Skin epidermis (tissue), 12 donors: ENCODE measurements at regions not wholly inside any gene's neighbourhood (a gene's known extent, or its start where the extent isn't known, plus 50 kb on each side); places are given as distances from the start of the nearest gene placed in this dataset.

Source experiments
- H3K27ac ChIP-seq, 21 experiments: fragments of 200-600 bp; sonication (generic) in 11 of 21; one replicate each; pipeline ENCODE4 v1.5.0; 2020; ENCODE audit warnings: mild to moderate bottlenecking in 3 of 21, inconsistent platforms in 2 of 21, moderate library complexity in 2 of 21
- H3K4me3 ChIP-seq, 7 experiments: fragments of 200-600 bp; sonication (generic) in 2 of 7; one replicate each; pipeline ENCODE4 v1.5.0; 2020; ENCODE audit warnings: inconsistent platforms in 2 of 7, mild to moderate bottlenecking in 2 of 7, moderate library complexity in 1 of 7

DNA sequence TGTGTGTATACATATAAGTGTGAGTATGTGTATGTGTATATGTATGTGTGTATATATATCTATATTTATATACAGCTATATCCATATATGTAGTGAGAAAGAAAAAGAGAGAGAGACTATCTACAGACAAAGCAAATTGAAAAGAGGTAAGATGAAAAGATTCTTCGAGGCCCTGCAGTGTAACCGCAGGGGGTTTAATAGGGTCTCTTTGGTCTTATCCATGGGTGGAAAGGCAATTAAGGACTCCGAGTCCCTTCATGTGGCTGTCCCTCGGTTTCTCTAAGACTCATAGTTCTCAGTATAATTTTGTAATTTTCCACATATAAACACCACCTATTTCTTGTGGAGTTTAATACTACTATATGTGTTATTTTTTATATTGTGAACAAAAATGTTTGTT is 50.6 kb upstream of the JAZF1 start:
- H3K27ac ChIP-seq, result no peak overlapping the region
- no peak overlapping the region for H3K4me3 ChIP-seq

DNA sequence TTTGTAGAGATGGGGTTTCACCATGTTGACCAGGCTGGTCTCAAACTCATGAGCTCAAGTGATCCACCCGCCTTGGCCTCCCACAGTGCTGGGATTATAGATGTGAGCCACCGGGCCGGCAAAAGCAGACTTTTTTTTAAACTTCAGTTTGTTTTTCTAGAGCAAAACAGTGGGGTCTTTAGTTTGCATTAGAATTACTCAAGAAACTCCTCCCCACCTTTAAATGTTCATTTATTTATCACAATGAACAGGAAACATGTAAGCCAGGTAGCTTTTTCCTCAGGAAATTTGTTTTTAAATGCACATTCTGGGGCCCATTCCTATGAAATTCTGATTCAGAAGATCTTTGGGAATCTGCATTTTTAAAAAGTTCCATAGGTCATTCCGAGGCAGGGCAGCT is 56.0 kb upstream of the JAZF1 start:
- no peak overlapping the region for H3K4me3 ChIP-seq
- H3K27ac ChIP-seq, result no peak overlapping the region

DNA sequence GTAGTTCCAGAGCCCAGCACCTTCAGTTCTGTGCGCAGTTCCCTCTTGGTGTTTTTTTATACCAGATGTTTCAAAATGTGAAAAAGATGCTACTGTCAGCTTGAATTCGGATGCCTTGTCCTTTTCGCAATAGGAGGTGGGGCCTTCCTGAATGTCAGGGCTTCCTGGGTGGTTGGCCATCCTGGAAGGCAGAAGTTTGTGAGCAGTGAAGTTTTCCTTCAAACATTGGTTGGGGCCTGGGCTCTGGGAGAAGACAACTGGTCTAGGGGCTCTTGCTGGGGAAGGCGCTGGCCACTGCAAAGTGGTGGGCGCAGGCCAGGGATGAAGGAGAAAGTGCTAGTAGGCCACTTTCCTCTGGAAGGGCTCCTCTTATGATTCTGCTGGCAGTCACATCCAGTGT is 56.8 kb upstream of the JAZF1 start:
- H3K4me3 ChIP-seq, result no peak overlapping the region
- no peak overlapping the region for H3K27ac ChIP-seq

DNA sequence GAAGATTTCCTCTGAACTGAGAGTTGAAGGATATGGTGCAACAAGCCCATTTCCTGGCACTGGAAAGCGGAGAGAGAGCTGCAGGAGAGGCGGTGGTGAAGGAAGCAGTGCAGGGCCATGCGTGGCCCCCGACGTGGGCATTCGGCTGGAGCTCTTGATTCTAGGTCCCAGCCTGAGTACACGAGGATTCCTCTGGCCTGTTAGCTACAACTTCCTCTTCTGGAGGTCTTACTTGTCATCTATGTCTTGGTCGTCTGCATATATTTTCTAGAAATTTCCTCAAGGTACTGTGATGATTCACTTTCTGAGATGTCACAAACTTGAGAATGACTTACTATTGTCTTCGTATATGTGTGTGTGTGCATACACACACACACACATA is 59.2 kb upstream of the JAZF1 start:
- H3K27ac ChIP-seq, result no peak overlapping the region

DNA sequence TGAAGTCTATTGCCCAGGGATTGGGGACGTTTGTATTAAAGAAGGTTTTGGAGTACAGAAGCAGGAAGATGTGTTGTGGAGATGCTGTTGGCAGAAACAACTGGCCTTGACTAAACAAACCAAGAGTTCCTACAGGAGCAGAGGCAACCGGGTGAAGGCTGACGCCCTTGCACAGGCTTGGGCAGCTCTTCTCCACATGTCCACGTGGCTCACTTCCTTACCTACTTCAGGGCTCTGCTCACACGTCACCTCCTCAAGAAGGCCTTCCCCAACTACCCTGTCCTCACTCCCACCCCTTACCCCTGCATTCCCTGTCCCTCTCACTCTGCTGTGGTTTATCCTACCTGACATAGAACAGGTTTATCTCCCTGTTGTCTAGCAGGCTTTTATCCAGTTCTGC is 59.9 kb upstream of the JAZF1 start:
- H3K4me3 ChIP-seq, result no peak overlapping the region
- H3K27ac ChIP-seq, result no peak overlapping the region

More for the DNA sequence above, 59.2 kb upstream of the JAZF1 start:
- no peak overlapping the region for H3K4me3 ChIP-seq

DNA sequence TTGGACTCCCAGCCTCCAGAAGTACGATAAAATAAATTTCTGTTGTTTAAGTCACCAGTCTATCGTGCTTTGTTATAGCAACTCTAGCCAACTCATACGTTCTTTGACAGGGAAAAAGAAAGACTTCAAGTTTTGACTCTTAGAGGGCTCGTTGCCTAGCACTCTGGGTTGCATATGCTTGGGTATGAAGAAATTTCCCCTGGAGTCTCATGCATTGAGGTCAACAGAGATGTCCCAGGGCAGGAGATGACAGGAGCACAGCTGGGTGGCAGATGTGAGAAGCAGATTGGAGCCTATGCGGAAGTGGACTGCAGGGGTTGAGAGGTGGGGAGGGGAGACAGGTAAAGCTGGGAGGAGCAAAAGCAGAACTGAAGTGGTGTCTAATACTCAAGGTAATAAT is 63.3 kb upstream of the JAZF1 start:
- Histone ChIP-seq H3K27ac (no peak overlapping the region), H3K4me3 (no peak overlapping the region)

DNA sequence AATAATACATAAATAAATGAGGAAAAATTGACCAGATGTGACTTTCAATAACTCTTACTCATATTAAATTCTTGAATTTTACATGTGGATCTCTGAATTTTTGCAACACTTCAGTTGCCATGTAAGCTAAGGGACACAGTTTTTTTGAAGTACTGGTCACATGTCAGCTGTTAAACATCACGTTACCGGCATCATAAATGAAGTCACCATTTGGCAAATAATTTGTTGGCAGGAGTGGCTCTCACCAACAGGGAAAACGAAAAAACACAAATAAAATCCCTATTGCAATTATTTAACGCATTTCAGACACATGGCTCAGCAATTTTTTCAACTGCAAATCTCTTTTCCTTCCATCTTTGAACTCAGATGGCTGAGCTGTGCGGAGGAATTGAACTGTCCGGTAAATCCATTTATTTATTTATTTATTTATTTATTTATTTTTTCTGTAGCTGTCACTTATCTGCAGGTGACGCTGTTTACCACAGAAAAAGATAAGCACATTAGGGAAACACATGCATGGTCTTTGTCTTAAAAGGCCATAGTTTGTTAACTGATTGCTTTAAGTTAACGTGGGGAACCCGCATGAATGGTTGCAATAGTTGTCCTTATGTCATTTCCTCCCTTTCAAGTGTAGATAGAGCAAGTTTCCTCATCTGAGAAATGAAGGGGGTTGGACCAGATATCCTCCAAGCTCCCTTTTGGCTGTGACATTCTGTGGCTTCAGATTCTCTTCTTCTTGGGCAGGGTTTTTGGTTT is 64.7 kb upstream of the JAZF1 start:
- no peak overlapping the region for H3K27ac ChIP-seq
- no peak overlapping the region for H3K4me3 ChIP-seq

DNA sequence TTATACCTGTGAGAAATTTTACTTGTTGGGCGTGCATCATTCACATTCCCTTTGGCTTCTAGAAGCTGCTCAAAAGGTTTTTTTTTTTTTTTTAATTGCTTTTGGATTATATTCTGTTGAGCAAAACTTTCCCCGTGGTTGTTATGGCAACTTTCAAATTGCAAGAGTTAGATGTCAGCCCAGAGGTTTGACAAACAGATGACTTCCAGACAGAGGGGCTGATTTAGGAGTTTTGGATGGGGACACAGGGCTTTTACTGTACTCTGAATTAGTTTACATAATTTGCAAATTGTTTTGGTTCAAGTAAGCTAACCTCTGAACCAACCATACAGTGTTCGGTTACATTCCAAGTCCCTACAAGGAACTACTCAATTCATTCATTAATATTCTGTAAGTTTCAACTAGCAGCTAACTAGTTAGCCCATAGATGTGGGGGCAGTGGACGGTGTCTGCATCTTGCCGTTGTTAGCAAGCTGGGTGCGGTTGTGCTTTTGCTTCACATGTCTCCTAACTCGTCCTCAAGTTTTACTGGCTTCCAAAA is 66.4 kb upstream of the JAZF1 start:
- Histone ChIP-seq H3K27ac (peak overlapping the region in 2 of 21 experiments; percentile 26 to 43), H3K4me3 (no peak overlapping the region)

DNA sequence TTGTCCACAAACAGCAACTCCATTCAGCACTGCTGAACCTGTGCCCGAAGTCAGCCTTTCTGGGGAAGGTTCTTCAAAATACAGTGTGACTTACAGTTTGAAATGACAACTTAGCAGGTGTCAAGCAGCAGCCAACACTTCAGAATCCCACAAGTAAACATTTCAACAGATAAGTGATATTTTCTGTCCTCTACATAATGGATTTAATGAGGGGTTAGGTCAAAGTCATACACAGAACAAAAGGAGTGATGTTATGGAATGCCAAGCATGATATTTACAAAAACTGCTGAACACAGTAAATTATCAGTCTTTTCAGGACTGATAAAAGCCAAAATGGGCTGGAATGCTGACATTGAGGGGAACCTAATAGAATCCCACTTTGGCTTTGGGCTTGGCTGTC is 77.6 kb upstream of the JAZF1 start:
- Histone ChIP-seq H3K27ac (no peak overlapping the region), H3K4me3 (no peak overlapping the region)

DNA sequence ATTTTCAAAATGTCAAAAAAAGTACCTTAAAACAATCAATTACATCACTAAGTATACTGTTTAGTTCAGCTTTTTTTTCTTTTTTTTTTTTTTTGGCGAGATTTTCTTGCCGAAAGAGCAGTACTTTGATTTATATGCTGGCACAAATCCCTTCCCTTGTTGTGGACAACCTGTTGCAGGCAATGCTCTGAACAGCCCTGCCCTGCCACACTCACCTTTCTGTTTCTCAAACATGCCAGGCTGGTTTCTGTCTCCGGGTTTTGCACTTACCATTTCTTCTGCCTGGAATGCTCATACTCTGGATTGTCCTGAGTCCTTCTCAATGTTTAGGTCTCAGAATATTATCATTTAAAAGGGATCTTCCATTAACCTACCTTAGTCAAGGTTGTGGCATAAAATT is 80.4 kb upstream of the JAZF1 start:
- no peak overlapping the region for H3K4me3 ChIP-seq
- H3K27ac ChIP-seq, result no peak overlapping the region

DNA sequence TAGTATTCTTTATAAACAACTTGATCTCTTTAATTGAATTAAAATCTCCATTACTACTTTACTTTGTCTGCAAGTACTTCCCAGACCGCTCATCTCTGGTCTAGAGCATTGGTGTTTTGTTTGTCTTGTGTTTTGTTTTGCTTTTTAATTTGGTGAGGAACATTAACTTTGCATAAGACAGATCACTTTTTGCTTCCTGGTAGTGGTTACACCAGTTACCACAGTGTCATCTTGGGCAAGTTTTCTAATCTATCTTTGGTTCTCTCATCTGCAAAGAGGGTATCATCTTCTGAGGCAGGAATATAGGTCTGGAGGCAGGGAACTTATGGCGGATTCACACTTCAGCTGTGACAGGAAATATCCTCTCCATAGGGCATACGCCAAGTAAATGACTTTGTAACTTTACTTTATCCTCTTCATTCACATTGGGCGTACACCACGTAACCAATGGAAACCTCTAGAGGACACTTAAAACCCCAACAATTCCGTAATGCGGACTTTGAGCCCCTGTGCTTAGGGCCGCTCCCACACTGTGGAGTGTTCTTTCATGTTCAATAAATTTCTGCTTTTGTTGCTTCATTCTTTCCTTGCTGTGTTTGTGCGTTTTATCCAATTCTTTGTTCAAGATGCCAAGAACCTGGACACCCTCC is 83.2 kb upstream of the JAZF1 start:
- H3K4me3 ChIP-seq, result no peak overlapping the region

DNA sequence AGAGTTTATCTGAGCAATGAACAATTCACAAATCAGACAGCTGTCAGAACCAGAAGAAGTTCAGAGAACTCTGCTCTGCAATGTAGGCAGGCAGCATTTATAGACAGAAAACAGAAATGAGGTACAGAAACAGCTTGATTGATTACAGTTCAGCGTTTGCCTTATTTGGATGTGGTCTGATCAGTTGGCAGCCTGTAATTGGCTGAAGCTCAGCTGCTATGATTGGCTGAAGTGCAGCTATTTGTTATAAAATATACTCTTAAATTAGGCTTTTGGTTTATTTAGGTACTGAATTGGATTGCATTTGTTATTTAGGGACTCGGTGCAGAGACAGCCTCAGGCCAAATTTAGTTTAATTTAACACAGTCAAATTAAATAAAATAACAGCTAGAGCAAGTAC is 85.8 kb upstream of the JAZF1 start:
- Histone ChIP-seq H3K4me3 (no peak overlapping the region), H3K27ac (no peak overlapping the region)

More for the DNA sequence above, 83.2 kb upstream of the JAZF1 start:
- no peak overlapping the region for H3K27ac ChIP-seq

DNA sequence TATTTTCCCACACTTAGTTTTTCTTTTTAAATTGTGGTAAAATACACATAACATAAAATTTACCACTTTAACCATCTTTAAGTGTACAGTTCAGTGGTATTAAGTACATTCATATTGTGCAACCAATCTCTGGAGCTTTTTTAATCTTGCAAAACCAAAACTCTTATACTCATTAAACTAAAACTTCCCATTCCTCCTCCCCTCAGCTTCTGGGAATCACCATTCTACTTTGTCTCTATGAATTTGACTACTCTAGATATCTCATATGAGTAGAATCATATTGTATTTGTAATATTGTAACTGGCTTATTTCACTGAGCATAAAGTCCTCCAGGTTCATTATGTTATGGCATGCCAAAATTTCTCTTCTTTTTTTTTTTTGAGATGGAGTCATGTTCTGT is 86.4 kb upstream of the JAZF1 start:
- Histone ChIP-seq H3K4me3 (no peak overlapping the region), H3K27ac (no peak overlapping the region)

DNA sequence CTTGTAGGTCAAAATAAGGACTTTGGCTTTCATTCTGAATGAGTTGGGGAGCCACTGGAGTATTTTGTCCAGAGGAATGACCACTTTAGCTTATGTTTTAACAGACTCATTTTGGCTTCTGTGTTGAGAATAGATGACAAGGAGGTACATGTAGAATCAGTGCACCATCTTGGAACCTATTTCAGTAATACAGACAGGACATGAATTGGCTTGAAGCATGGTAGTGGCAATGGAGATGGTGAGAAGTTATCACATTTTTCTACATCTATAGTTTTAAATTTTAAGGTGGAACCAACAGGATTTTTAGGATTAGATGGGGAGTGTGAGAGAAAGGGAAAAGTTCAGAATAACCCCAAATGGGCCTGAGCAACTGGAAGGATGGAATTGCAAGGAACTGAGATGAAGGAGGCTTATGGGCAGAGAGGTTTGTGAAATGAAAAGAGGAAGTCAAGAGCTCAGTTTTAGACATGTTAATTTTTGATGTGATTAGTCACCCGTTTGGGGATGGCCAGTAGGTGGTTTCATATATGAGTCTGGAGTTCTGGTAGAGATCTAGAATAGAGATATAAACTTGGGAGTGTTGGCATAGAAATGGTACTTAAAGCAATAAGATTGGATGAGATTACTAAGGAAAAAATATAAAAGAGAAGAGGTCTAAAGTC is 89.2 kb upstream of the JAZF1 start:
- no peak overlapping the region for H3K27ac ChIP-seq

DNA sequence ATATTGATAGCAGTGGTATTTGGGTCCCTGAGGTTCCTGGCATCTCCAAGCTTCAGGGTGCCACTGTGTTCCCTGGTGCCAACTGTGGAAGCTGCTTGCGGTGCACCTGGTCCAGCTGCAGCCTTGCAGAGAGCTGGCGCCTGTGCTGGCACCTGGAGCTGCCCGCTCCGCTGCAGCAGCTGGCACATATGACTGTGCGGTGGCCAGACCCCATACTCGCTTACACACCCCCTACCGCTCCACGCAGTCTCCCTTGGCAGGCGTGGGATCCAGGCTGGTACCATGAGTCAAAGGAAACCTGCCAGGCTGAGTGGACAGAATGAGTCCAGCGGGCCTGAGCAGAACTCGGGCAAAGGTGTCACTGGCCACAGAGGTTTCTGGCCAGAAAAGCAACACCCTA is 89.9 kb upstream of the JAZF1 start:
- Histone ChIP-seq H3K27ac (no peak overlapping the region), H3K4me3 (no peak overlapping the region)

More for the DNA sequence above, 89.2 kb upstream of the JAZF1 start:
- no peak overlapping the region for H3K4me3 ChIP-seq

DNA sequence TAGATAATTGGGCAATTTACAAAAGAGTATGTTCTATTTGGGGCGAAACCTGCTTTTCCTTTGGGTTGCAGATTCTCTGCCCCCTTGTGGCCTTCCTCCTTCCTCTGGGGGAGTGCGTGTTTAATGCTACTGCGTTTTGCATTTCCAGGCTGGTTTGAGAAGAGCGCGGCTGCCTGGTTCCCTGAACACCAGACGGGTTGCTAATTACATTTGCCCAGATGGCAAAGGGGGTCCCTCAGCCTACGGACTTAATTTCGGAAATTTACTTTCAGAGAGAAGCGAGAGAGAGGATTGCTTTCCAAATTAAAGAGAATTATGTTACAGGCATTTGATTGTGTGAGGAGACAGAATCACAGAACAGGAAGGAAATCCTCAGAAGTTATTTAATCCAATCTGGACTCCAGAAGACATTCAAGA is 91.9 kb upstream of the JAZF1 start:
- no peak overlapping the region for H3K27ac ChIP-seq
- no peak overlapping the region for H3K4me3 ChIP-seq

DNA sequence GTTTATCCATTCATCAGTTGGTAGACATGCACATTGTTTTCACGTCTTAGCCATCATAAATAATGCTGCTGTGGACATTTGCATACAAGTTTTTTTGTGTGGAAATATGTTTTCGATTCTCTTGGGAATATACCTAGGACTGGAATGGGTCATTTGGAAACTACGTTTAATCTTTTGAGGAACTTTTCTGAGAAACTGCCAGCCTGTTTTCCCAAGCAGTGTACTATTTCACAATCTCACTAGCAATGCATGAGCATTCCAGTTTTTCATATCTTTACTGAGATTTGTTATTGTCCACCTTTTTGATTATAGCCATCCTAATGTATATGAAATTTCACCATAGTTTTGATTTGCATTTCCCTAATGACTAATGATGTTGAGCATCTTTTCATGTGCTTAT is 95.7 kb upstream of the JAZF1 start:
- Histone ChIP-seq H3K4me3 (no peak overlapping the region), H3K27ac (no peak overlapping the region)

DNA sequence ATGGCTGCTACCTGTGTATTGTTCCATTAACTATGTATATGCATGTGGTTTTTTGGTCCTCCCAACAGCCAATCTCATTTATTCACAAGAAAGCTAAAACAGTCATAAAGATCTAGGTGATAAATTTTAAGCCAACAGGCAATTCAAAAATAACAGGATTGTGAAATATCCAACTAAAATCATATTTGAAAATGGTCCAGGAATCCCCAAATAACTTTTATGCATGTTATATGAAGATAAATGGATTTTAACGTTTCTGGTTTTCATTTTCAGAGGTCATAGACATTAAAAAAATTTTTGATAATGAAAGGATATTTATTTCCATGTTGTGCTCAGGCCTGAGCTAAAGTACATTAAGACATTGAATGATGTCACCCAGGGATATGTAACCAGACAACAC is 96.8 kb upstream of the JAZF1 start:
- H3K4me3 ChIP-seq, result no peak overlapping the region

DNA sequence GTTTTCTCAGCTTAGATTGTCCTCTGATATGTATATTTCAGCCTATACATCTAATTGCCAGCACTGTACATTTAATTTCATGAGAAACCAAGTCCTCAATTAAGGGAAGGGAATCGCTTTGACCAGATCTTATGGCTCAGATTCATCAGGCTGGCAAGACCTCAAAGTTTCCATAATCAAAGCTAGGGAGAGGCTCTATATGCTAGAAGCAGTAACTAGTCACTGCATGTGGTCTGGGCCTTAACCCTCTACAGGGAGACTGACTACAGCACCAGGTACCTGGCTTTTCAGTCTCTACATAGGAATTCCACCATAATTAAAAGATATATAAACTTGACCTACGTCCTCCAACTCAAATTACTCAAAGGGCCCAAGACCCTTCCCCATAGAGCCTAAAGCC is 97.4 kb upstream of the JAZF1 start:
- no peak overlapping the region for H3K27ac ChIP-seq

More for the DNA sequence above, 96.8 kb upstream of the JAZF1 start:
- H3K27ac ChIP-seq, result no peak overlapping the region

DNA sequence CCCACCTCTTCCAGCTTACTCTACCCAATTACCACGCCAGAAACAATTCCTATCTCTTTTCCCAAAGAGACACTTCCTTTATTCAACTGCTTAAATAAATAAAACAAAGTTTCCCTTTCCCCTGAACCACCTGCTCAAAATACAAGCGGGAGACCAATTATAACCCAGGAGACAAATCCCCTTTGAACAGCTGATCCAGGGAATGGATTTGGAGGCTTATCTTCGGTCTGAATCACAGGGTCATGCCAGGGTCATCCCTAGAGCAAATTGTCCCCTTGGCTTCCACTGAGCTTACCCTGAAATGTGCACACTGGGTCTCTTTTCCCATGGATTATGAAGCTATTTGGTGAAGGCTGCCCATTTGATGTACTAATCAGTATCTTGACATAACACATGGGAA is 99.9 kb upstream of the JAZF1 start:
- H3K27ac ChIP-seq, result no peak overlapping the region
- no peak overlapping the region for H3K4me3 ChIP-seq

More for the DNA sequence above, 97.4 kb upstream of the JAZF1 start:
- H3K4me3 ChIP-seq, result no peak overlapping the region

DNA sequence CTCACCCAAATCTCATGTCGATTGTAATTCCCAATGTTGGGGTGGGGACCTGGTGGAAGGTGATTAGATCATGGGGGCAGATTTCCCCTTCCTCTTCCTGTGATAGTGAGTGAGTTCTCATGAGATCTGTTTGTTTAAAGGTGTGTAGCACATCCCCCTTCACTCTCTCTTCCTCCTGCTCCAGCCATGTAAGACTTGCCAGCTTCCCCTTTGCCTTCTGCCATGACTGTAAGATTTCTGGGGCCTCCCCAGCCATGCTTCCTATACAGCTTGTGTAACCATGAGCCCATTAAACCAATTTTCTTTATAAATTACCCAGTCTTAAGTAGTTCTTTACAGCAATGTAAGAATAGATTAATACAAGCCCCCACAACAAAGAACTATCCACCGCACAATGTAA is 109.9 kb upstream of the JAZF1 start:
- no peak overlapping the region for H3K4me3 ChIP-seq
- H3K27ac ChIP-seq, result no peak overlapping the region
